Hepatocyte (in vitro differentiated cells): ENCODE measurements at regions not wholly inside any gene's neighbourhood (a gene's known extent, or its start where the extent isn't known, plus 50 kb on each side); places are given as distances from the start of the nearest gene placed in this dataset.

Experiments
- DNase-seq: peaks from one replicate; pipeline ENCODE4 v3.0.0-alpha.2; 2016; ENCODE audit warnings: low spot score
- H2AFZ ChIP-seq: fragments of 200-600 bp; sonication (generic); 2 replicates; pipeline ENCODE4 v1.6.0; 2016; ENCODE audit warnings: antibody characterized with exemption, mild to moderate bottlenecking
- H3K27ac ChIP-seq: fragments of 200-600 bp; sonication (generic); 2 replicates; pipeline ENCODE4 v1.5.1; 2016; ENCODE audit warnings: mild to moderate bottlenecking
- H3K27me3 ChIP-seq: fragments of 200-600 bp; sonication (generic); 2 replicates; pipeline ENCODE4 v1.6.1; 2016
- H3K36me3 ChIP-seq: fragments of 200-600 bp; sonication (generic); replicated peaks from 2 replicates; pipeline ENCODE4 v1.5.1; 2016; ENCODE audit warnings: low read depth; ENCODE audit not compliant: insufficient read depth
- H3K4me1 ChIP-seq: fragments of 200-600 bp; sonication (generic); 2 replicates; pipeline ENCODE4 v1.5.1; 2016; ENCODE audit warnings: mild to moderate bottlenecking, moderate library complexity; ENCODE audit not compliant: insufficient read depth
- H3K4me2 ChIP-seq: fragments of 200-600 bp; sonication (generic); 2 replicates; pipeline ENCODE4 v1.6.0; 2016
- H3K4me3 ChIP-seq: fragments of 200-600 bp; sonication (generic); 2 replicates; pipeline ENCODE4 v1.5.1; 2016; ENCODE audit warnings: mild to moderate bottlenecking
- H3K79me2 ChIP-seq: fragments of 200-600 bp; sonication (generic); 2 replicates; pipeline ENCODE4 v1.6.0; 2017; ENCODE audit warnings: mild to moderate bottlenecking
- H3K9me2 ChIP-seq: fragments of 200-600 bp; sonication (generic); replicated peaks from 2 replicates; pipeline ENCODE4 v1.6.0; 2017; ENCODE audit warnings: mild to moderate bottlenecking; ENCODE audit not compliant: insufficient read depth
- H3K9me3 ChIP-seq: fragments of 200-600 bp; sonication (generic); 2 replicates; pipeline ENCODE4 v1.5.1; 2016; ENCODE audit warnings: low read depth, mild to moderate bottlenecking
- H4K20me1 ChIP-seq: fragments of 200-600 bp; sonication (generic); 2 replicates; pipeline ENCODE4 v1.6.0; 2016; ENCODE audit warnings: mild to moderate bottlenecking; ENCODE audit not compliant: insufficient read depth, poor library complexity, severe bottlenecking
- CTCF ChIP-seq: fragments of 200-600 bp; sonication (generic); IDR thresholded peaks from 2 replicates; pipeline ENCODE4 v1.5.1; 2016; ENCODE audit warnings: antibody characterized with exemption, mild to moderate bottlenecking; ENCODE audit not compliant: poor library complexity
- EZH2 ChIP-seq: fragments of 200-600 bp; sonication (generic); IDR thresholded peaks from 2 replicates; pipeline ENCODE4 v1.6.1; 2016; ENCODE audit warnings: antibody characterized with exemption, mild to moderate bottlenecking, borderline replicate concordance
- EZH2phosphoT487 ChIP-seq: fragments of 200-600 bp; sonication (generic); IDR thresholded peaks from one replicate; pipeline ENCODE4 v1.6.1; 2018; ENCODE audit warnings: antibody characterized with exemption, mild to moderate bottlenecking, low read depth, moderate library complexity; ENCODE audit not compliant: unreplicated experiment, severe bottlenecking
- WGBS: methylation state at CpG from one replicate; pipeline ENCODE4 v1.1.6; 2016; ENCODE audit warnings: low lambda C conversion rate; ENCODE audit errors: missing lambda C conversion rate; 5-methylcytosine and 5-hydroxymethylcytosine counted together

GRCh38 chr3:128569756-128570155 lies 76.8 kb upstream of the GATA2 start:
- no peaks in the 10 kb centered on the region for H4K20me1 ChIP-seq
- TF ChIP-seq EZH2 (no peak), CTCF (no peak), EZH2phosphoT487 (no peak)
- WGBS = 86% methylated on average over 6 of the region's 6 CpGs
- no peak overlapping the region for H3K4me3 ChIP-seq
- H3K4me1 ChIP-seq = no peaks in the 10 kb centered on the region
- no peaks in the 10 kb centered on the region for H3K79me2 ChIP-seq
- H3K9me2 ChIP-seq = no peaks in the 10 kb centered on the region
- DNase-seq = no peak
- no peaks in the 10 kb centered on the region for H3K36me3 ChIP-seq
- no peak overlapping the region for H2AFZ ChIP-seq
- H3K9me3 ChIP-seq = no peaks in the 10 kb centered on the region
- no peaks in the 10 kb centered on the region for H3K27me3 ChIP-seq
- H3K4me2 ChIP-seq = no peak overlapping the region
- no peak overlapping the region for H3K27ac ChIP-seq

GRCh38 chr3:128568602-128569490 lies 75.8 kb upstream of the GATA2 start:
- no peak for DNase-seq
- H3K27me3 ChIP-seq = no peaks in the 10 kb centered on the region
- no peaks in the 10 kb centered on the region for H3K4me1 ChIP-seq
- H3K4me3 ChIP-seq = no peak overlapping the region
- H3K9me3 ChIP-seq = no peaks in the 10 kb centered on the region
- H3K9me2 ChIP-seq = no peaks in the 10 kb centered on the region
- WGBS = 62% methylated on average over 17 of the region's 17 CpGs
- H4K20me1 ChIP-seq = no peaks in the 10 kb centered on the region
- TF ChIP-seq EZH2 (no peak), CTCF (no peak)
- H3K36me3 ChIP-seq = no peaks in the 10 kb centered on the region
- no peak overlapping the region for H3K4me2 ChIP-seq
- no peak overlapping the region for H2AFZ ChIP-seq
- no peaks in the 10 kb centered on the region for H3K79me2 ChIP-seq
- no peak overlapping the region for H3K27ac ChIP-seq

GRCh38 chr3:128567705-128568356 lies 74.8 kb upstream of the GATA2 start:
- Histone ChIP-seq H2AFZ (no peak overlapping the region), H3K4me1 (no peaks in the 10 kb centered on the region), H3K9me3 (no peaks in the 10 kb centered on the region), H4K20me1 (no peaks in the 10 kb centered on the region), H3K27ac (no peak overlapping the region), H3K9me2 (no peaks in the 10 kb centered on the region), H3K27me3 (peaks cover 3% of the 10 kb centered on the region), H3K4me2 (no peak overlapping the region), H3K4me3 (no peak overlapping the region), H3K79me2 (no peaks in the 10 kb centered on the region), H3K36me3 (no peaks in the 10 kb centered on the region)
- no peak for DNase-seq
- WGBS = 85% methylated on average over 12 of the region's 12 CpGs
- TF ChIP-seq EZH2 (no peak), CTCF (no peak), EZH2phosphoT487 (no peak)
